IPS DF 4.7 (cell line): ENCODE measurements at regions not wholly inside any gene's neighbourhood (a gene's known extent, or its start where the extent isn't known, plus 50 kb on each side); places are given as distances from the start of the nearest gene placed in this dataset.

ENCODE experiments used
- DNase-seq: peaks from one replicate; pipeline ENCODE4 v3.0.0-alpha.2; 2013; ENCODE audit warnings: low spot score; ENCODE audit errors: extremely low read depth

GRCh38 chr11:115802641-115803040 lies 298.4 kb upstream of the CADM1 start:
- DNase-seq, result no peak

GRCh38 chr11:115792903-115793302 lies 288.7 kb upstream of the CADM1 start:
- DNase-seq, result no peak

- no peak for DNase-seq
Measured at GRCh38 chr11:115787302-115787701, 283.1 kb upstream of the CADM1 start.

- no peak for DNase-seq
Measured at GRCh38 chr11:115784796-115785521, 280.7 kb upstream of the CADM1 start.

GRCh38 chr11:115780646-115781362 lies 276.6 kb upstream of the CADM1 start:
- DNase-seq, result no peak

- DNase-seq, result no peak
Measured at GRCh38 chr11:115778928-115779650, 274.9 kb upstream of the CADM1 start.

GRCh38 chr11:115776916-115777315 lies 272.7 kb upstream of the CADM1 start:
- no peak for DNase-seq

GRCh38 chr11:115775846-115776245 lies 271.6 kb upstream of the CADM1 start:
- DNase-seq, result no peak

- DNase-seq, result no peak
Measured at GRCh38 chr11:115774756-115775155, 270.5 kb upstream of the CADM1 start.

GRCh38 chr11:115769891-115770290 lies 265.7 kb upstream of the CADM1 start:
- no peak for DNase-seq

GRCh38 chr11:115767883-115768282 lies 263.7 kb upstream of the CADM1 start:
- no peak for DNase-seq

GRCh38 chr11:115767047-115767802 lies 263.0 kb upstream of the CADM1 start:
- no peak for DNase-seq

- DNase-seq, result no peak
Measured at GRCh38 chr11:115766561-115766960, 262.3 kb upstream of the CADM1 start.

- DNase-seq, result no peak
Measured at GRCh38 chr11:115765803-115766239, 261.6 kb upstream of the CADM1 start.

- no peak for DNase-seq
Measured at GRCh38 chr11:115764176-115764575, 260.0 kb upstream of the CADM1 start.

GRCh38 chr11:115761817-115762216 lies 257.6 kb upstream of the CADM1 start:
- no peak for DNase-seq

GRCh38 chr11:115761348-115761747 lies 257.1 kb upstream of the CADM1 start:
- no peak for DNase-seq

GRCh38 chr11:115760461-115761320 lies 256.5 kb upstream of the CADM1 start:
- no peak for DNase-seq

GRCh38 chr11:115759622-115760460 lies 255.6 kb upstream of the CADM1 start:
- no peak for DNase-seq

GRCh38 chr11:115758011-115758410 lies 253.8 kb upstream of the CADM1 start:
- DNase-seq, result no peak
